Common myeloid progenitor, CD34-positive (primary cell): ENCODE measurements at regions not wholly inside any gene's neighbourhood (a gene's known extent, or its start where the extent isn't known, plus 50 kb on each side); places are given as distances from the start of the nearest gene placed in this dataset.

Experiments
- CTCF ChIA-PET: fragments of 350-600 bp; sonication (Branson Sonifier 250); formaldehyde crosslinking; loops from one replicate; lab custom pipeline; 2021; ENCODE audit warnings: antibody characterized with exemption; lab: Charles Lee
- POLR2A ChIA-PET: fragments of 350-600 bp; sonication (Branson Sonifier 250); formaldehyde crosslinking; loops from one replicate; lab custom pipeline; 2021; ENCODE audit warnings: antibody characterized with exemption; lab: Charles Lee
- DNase-seq, 3 donors: peaks; one replicate each; pipeline versions ENCODE4 v3.0.0 to v3.0.0-alpha.2; 2013
- H3K27ac ChIP-seq, 2 experiments: 1 replicate in 1 of 2; 2 replicates in 1 of 2; pipeline ENCODE4 v1.7.0; 2013; ENCODE audit warnings: inconsistent platforms in 2 of 2, low read length in 2 of 2, mild to moderate bottlenecking in 2 of 2, low read depth in 1 of 2, moderate library complexity in 1 of 2; ENCODE audit not compliant: severe bottlenecking in 2 of 2, insufficient read depth in 1 of 2, poor library complexity in 1 of 2
- H3K27me3 ChIP-seq, 5 experiments: replicated peaks in 2 of 5; 1 replicate in 3 of 5; 2 replicates in 2 of 5; pipeline versions ENCODE4 v1.6.1 to v1.7.0; 2013; ENCODE audit warnings: low read length in 4 of 5, mild to moderate bottlenecking in 2 of 5, moderate library complexity in 2 of 5, inconsistent platforms in 1 of 5; ENCODE audit not compliant: insufficient read depth in 5 of 5, control insufficient read depth in 4 of 5
- H3K36me3 ChIP-seq, 4 experiments: 1 replicate in 2 of 4; 2 replicates in 2 of 4; pipeline versions ENCODE4 v1.6.1 to v1.7.0; 2013; ENCODE audit warnings: low read length in 3 of 4, control low read depth in 1 of 4, mild to moderate bottlenecking in 1 of 4; ENCODE audit not compliant: control insufficient read depth in 4 of 4, insufficient read depth in 4 of 4
- H3K4me1 ChIP-seq, 4 experiments: 1 replicate in 3 of 4; 2 replicates in 1 of 4; pipeline versions ENCODE4 v1.6.1 to v1.7.1; 2013; ENCODE audit warnings: low read length in 3 of 4, mild to moderate bottlenecking in 3 of 4, control low read depth in 1 of 4, inconsistent platforms in 1 of 4, moderate library complexity in 1 of 4; ENCODE audit not compliant: control insufficient read depth in 4 of 4, insufficient read depth in 4 of 4; ENCODE audit errors: control extremely low read depth in 1 of 4
- H3K4me3 ChIP-seq, 7 experiments: 1 replicate in 4 of 7; 2 replicates in 3 of 7; pipeline versions ENCODE4 v1.5.1 to v1.7.0; 2013; ENCODE audit warnings: mild to moderate bottlenecking in 7 of 7, low read length in 6 of 7, moderate library complexity in 6 of 7, inconsistent platforms in 2 of 7, low read depth in 2 of 7, control low read depth in 1 of 7; ENCODE audit not compliant: insufficient read depth in 4 of 7, control insufficient read depth in 1 of 7; ENCODE audit errors: extremely low read depth in 1 of 7
- H3K9me3 ChIP-seq, 5 experiments: 1 replicate in 4 of 5; 2 replicates in 1 of 5; pipeline versions ENCODE4 v1.6.1 to v1.7.1; 2013; ENCODE audit warnings: low read length in 4 of 5, mild to moderate bottlenecking in 2 of 5, inconsistent platforms in 1 of 5, low read depth in 1 of 5, moderate library complexity in 1 of 5; ENCODE audit not compliant: control insufficient read depth in 4 of 5, insufficient read depth in 2 of 5; ENCODE audit errors: control extremely low read depth in 1 of 5
- WGBS: methylation state at CpG from one replicate; pipeline ENCODE4 v1.1.5; 2013; ENCODE audit not compliant: insufficient coverage; 5-methylcytosine and 5-hydroxymethylcytosine counted together

DNA sequence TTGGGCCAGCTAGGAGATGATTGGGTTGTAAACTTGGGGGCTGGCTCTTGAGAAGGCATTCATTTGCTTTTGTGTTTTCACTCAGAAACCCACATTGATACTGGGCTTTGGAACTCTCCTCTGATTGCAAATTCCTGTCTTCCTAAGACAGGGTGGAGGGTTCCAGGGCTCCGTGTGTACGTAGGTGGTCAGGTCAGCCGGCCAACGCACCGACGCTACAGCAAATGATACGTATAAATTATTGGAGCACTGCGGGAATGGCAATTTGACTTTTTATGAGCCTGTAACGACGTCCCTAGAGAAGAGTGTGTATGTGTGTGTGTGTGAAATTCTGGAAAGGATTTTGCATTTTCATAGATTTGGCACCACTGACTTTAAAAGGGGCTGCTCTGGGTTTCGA lies 236.9 kb downstream of the SHOX start:
- POLR2A ChIA-PET = no interaction called here
- DNase-seq = no peak
- Histone ChIP-seq H3K4me3 (peak overlapping the region in 1 of 7 experiments; percentile 17), H3K9me3 (peaks cover 0 to 4% (median 0%) of the 10 kb centered on the region in 5 experiments), H3K4me1 (peaks cover 0 to 17% (median 8%) of the 10 kb centered on the region in 4 experiments), H3K36me3 (no peaks in the 10 kb centered on the region), H3K27me3 (peaks cover 0 to 6% (median 0%) of the 10 kb centered on the region in 5 experiments), H3K27ac (no peak overlapping the region)
- 88% methylated on average over 10 of the region's 11 CpGs for WGBS
- CTCF ChIA-PET = no interaction called here

DNA sequence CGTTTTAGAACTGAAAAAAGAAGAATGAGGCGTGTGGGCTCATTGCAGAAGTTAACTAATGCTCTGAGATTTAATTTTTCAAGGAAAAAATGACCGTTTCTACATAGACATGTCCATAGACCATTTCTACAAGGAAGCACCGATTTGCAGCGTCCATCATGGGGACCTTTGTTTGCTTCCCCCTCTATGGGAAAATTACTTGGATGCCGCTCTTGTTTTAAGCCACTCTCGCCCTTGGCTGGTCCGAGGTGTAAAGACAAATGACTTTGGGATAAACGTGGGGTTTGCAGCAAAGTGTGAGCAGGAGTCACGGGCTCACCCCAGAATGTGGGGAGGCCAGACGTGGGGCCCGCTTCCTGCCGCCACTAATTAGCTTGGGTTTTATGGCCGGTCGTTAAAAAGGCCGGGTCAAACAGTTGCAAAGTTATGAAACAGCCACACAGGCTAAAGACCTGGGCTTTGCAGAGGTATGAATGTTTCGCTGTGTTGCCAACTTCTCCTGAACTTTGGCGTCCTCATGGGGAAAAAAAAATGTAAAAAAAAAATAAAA lies 235.9 kb downstream of the SHOX start:
- Histone ChIP-seq H3K4me3 (peak overlapping the region in 2 of 7 experiments; percentile 1 to 2), H3K9me3 (no peaks in the 10 kb centered on the region), H3K36me3 (no peaks in the 10 kb centered on the region), H3K4me1 (peaks cover 0 to 17% (median 8%) of the 10 kb centered on the region in 4 experiments), H3K27ac (no peak overlapping the region), H3K27me3 (peaks cover 0 to 6% (median 0%) of the 10 kb centered on the region in 5 experiments)
- DNase-seq = peak in 1 of 3 donors; percentile 52
- 21% methylated on average over 14 of the region's 18 CpGs for WGBS
- CTCF ChIA-PET = no interaction called here
- POLR2A ChIA-PET = no interaction called here

DNA sequence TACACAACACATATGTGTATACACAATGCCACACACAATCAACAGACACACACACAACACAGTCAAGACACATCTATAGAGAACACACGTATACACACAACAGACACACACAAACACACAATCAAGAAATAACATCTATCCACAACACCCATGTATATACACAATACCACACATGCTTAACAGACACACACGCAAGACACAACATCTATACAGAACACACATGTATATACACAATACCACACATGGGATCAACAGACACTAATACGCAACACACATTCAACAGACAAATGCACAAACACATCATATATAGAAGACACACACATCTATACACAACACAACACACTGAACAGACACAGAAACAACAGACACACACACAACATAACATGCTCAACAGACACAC lies 234.8 kb downstream of the SHOX start:
- H3K36me3 ChIP-seq = no peaks in the 10 kb centered on the region
- 67% methylated on average over 3 of the region's 3 CpGs for WGBS
- DNase-seq = peak in 1 of 3 donors; percentile 26
- no peak overlapping the region for H3K27ac ChIP-seq
- no peaks in the 10 kb centered on the region for H3K9me3 ChIP-seq
- POLR2A ChIA-PET = no interaction called here
- H3K4me1 ChIP-seq = peaks cover 0 to 17% (median 8%) of the 10 kb centered on the region in 4 experiments
- CTCF ChIA-PET = no interaction called here
- H3K27me3 ChIP-seq = peaks cover 0 to 6% (median 0%) of the 10 kb centered on the region in 5 experiments
- no peak overlapping the region for H3K4me3 ChIP-seq

DNA sequence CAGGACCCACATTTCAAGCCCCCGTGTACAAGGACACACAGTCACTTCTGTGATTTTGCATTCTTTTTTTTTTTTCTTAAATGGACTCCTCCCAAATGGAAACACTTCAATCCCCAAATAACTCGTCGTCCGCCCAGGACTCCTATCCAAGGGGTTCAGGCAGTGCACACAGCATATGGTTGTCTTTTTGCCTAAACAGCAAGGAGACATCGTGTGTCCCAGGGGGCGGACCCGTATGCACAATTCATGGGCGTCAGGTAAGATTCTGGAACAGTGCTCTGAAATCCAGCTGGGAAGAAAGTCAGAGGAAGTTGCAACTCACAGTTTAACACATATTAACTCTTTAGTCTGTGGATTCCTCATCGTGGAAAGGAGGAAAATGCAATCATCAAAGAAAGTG lies 231.3 kb downstream of the SHOX start:
- ChIA-PET CTCF (no interaction called here), POLR2A (no interaction called here)
- Histone ChIP-seq H3K27ac (no peak overlapping the region), H3K27me3 (no peaks in the 10 kb centered on the region), H3K36me3 (no peaks in the 10 kb centered on the region), H3K4me1 (peaks cover 0 to 6% (median 0%) of the 10 kb centered on the region in 4 experiments), H3K4me3 (no peak overlapping the region), H3K9me3 (no peaks in the 10 kb centered on the region)
- no peak for DNase-seq
- WGBS = 86% methylated on average over 4 of the region's 9 CpGs

DNA sequence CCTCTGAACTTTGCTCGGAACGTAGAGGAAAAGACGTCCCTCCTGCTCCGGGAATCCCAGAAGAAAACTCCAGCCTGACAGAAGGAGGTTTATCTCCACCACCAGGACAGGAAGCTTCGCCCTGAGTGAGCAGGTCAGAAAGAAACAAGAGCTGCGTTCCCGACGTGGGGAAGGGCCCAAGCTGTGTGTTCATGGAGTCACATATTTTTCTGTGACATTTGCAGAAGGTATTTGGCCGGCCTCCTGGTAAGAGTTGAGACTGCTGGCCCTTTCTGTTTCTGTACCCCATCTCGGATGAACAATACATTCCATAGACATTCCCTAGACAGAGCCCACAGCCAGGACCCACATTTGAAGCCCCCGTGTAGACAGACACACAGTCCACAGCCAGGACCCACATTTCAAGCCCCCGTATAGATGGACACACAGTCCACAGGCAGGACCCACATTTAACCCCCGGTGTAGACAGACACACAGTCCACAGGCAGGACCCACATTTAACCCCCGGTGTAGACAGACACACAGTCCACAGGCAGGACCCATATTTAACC lies 230.8 kb downstream of the SHOX start:
- Histone ChIP-seq H3K4me1 (peaks cover 0 to 3% (median 0%) of the 10 kb centered on the region in 4 experiments), H3K4me3 (no peak overlapping the region), H3K27ac (no peak overlapping the region), H3K9me3 (no peaks in the 10 kb centered on the region), H3K27me3 (no peaks in the 10 kb centered on the region), H3K36me3 (no peaks in the 10 kb centered on the region)
- WGBS = 54% methylated on average over 6 of the region's 14 CpGs
- CTCF ChIA-PET = no interaction called here
- no peak for DNase-seq
- POLR2A ChIA-PET = no interaction called here

DNA sequence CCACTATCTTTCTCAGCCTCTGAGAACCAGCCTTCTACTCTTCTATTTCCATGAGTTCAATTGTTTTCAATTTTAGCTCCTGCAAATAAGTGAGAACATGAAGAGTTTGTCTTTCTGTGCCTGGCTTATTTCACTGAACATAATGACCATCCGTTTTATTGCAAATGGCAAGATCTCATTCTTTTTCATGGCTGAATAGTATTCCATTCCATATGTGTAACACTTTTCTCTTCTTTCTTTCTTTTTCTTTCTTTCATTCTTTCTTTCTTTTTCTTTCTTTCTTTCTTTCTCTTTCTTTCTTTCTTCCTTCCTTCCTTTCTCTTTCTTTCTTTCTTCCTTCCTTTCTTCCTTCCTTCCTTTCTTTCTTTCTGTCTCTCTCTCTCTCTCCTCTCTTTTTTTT lies 228.7 kb downstream of the SHOX start:
- no peak overlapping the region for H3K27ac ChIP-seq
- 100% methylated on average over 1 of the region's 1 CpG for WGBS
- no peaks in the 10 kb centered on the region for H3K27me3 ChIP-seq
- H3K36me3 ChIP-seq = no peaks in the 10 kb centered on the region
- CTCF ChIA-PET = no interaction called here
- no peaks in the 10 kb centered on the region for H3K9me3 ChIP-seq
- POLR2A ChIA-PET = no interaction called here
- no peak for DNase-seq
- H3K4me3 ChIP-seq = no peak overlapping the region
- H3K4me1 ChIP-seq = no peaks in the 10 kb centered on the region

DNA sequence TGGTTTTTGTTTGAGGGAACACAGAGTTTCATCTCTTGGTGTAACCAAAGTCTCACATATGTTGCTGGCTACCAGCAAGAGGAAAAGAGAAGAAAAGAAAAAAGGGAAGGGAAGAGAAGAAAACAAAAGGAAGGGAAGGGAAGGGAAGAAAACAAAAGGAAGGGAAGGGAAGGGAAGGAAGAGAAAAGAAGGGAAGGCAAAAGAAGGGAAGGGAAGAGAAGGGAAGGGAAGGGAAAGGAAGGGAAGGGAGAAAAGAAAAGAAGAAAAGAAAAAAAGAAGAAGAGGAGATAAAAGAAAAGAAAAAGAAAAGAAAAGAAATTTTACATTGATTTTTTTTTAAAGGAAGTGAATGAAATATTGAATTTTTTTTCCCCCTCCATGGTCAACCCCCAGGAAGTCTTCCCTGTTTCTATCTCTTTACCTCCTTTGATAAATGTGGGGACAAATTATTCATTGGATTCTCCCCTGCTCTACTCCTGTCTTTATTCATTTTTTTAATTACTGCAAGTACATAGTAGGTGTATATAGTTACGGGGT lies 228.0 kb downstream of the SHOX start:
- ChIA-PET CTCF (no interaction called here), POLR2A (no interaction called here)
- Histone ChIP-seq H3K36me3 (no peaks in the 10 kb centered on the region), H3K4me1 (no peaks in the 10 kb centered on the region), H3K9me3 (no peaks in the 10 kb centered on the region), H3K27me3 (no peaks in the 10 kb centered on the region), H3K27ac (no peak overlapping the region), H3K4me3 (no peak overlapping the region)
- WGBS = no CpG with 5 or more reads among the region's 1 CpG
- DNase-seq = no peak
